ENCODE measurements at regions not wholly inside any gene's neighbourhood (a gene's known extent, or its start where the extent isn't known, plus 50 kb on each side); places are given as distances from the start of the nearest gene placed in this dataset.

DNA sequence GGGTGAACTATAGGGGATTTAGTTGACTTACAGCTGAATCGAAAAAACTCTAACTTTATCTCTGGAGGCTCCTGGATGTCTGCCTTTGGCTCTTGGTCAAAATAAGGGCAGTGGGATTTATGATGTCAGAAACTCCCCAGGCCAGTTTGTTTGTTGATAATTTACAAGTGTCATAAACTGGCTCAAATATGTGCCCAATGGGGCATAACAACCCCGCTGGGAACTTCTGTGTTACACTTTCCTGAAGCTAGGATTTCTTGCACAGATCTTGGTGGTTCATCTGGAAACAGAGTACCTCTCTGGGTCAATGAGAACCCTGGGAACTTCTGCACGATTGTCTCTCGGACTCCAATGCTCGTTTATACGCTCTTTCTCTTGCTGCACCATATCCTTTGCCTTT, 58.7 kb upstream of the MUCL1 start:
- TF ChIP-seq FOXK2 (IDR thresholded peaks at IDR 0.05) (no peak), NFRKB (IDR thresholded peaks at IDR 0.05) (no peak), SUZ12 (IDR thresholded peaks at IDR 0.05) (no peak), BHLHE40 (IDR thresholded peaks at IDR 0.05; ENCODE audit: borderline replicate concordance) (no peak), TARDBP (IDR thresholded peaks at IDR 0.05) (no peak), ZNF384 (IDR thresholded peaks at IDR 0.05) (no peak), SP1 (IDR thresholded peaks at IDR 0.05) (no peak)
